Uterus (tissue), 3 donors: ENCODE measurements at regions not wholly inside any gene's neighbourhood (a gene's known extent, or its start where the extent isn't known, plus 50 kb on each side); places are given as distances from the start of the nearest gene placed in this dataset.

Experiments used
- DNase-seq, 2 donors: peaks; one replicate each; pipeline ENCODE4 v3.0.0-alpha.2; 2019 to 2020
- H3K27ac ChIP-seq, 2 donors: fragments of 200-600 bp; sonication (generic); 1 replicate in 1 of 2; 2 replicates in 1 of 2; pipeline ENCODE4 v1.5.1; 2016 to 2018
- H3K27me3 ChIP-seq, 2 donors: fragments of 200-600 bp; sonication (generic); one replicate each; pipeline ENCODE4 v1.5.1; 2018 to 2019; ENCODE audit warnings: control low read depth in 1 of 2
- H3K36me3 ChIP-seq, 2 donors: fragments of 200-600 bp; sonication (generic); one replicate each; pipeline ENCODE4 v1.5.1; 2019; ENCODE audit warnings: control low read depth in 1 of 2
- H3K4me1 ChIP-seq, 2 donors: fragments of 200-600 bp; sonication (generic); one replicate each; pipeline ENCODE4 v1.5.1; 2018 to 2019; ENCODE audit warnings: control low read depth in 1 of 2
- H3K4me3 ChIP-seq, 2 donors: fragments of 200-600 bp; sonication (generic); 1 replicate in 1 of 2; 2 replicates in 1 of 2; pipeline ENCODE4 v1.5.1; 2018 to 2019; ENCODE audit warnings: mild to moderate bottlenecking in 1 of 2
- H3K9me3 ChIP-seq, 2 donors: fragments of 200-600 bp; sonication (generic); one replicate each; pipeline ENCODE4 v1.5.1; 2019; ENCODE audit warnings: control low read depth in 1 of 2
- CTCF ChIP-seq, 4 experiments: fragments of 200-600 bp in 2 of 4; fragments of 450-650 bp in 2 of 4; sonication (generic) in 2 of 4; IDR thresholded peaks; one replicate each; pipeline ENCODE4 v1.5.1; 2016 to 2019; ENCODE audit warnings: antibody characterized with exemption in 4 of 4, mild to moderate bottlenecking in 2 of 4, moderate library complexity in 1 of 4
- POLR2A ChIP-seq, 2 donors: fragments of 450-650 bp; IDR thresholded peaks; one replicate each; pipeline ENCODE4 v1.6.1; 2016; ENCODE audit warnings: antibody characterized with exemption in 2 of 2, mild to moderate bottlenecking in 1 of 2, moderate library complexity in 1 of 2
- intact Hi-C: fragments of 100-400 bp; cut with DNase I; formaldehyde crosslinking; loops from one replicate; pipeline ENCODE4 v1.15.1; 2023; ENCODE audit warnings: low total_unique reads
- donor health status: DM: yes; HTN: yes; CAD: no.

GRCh38 chr22:49101225-49101624, 726.4 kb downstream of the BRD1 start:
- no peaks in the 10 kb centered on the region for H3K9me3 ChIP-seq
- DNase-seq, result no peak

DNA sequence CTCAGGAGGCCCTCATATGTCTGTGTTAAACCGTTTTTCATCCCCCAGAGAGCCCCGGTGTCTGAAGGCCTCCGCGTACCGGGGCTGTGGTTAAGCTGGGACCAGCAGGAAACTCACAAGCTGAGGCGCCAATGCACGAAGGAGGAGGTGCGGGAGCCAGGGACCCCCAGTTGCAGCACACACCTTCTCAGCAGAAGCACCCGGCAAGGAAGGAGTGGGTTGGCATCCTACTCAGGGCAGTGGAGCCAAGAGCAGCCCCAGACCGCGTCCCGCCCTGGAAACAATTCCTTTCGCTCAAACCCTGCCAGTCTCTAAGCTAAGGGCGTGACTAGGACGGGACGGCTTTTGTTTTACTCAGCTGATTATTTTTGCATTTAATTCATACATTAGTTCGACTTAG, 726.9 kb downstream of the BRD1 start:
- intact Hi-C loops, result no loop called here
- H3K9me3 ChIP-seq, result no peaks in the 10 kb centered on the region
- no peaks in the 10 kb centered on the region for H3K27me3 ChIP-seq
- DNase-seq, result no peak
- no peak overlapping the region for H3K4me3 ChIP-seq
- no peak overlapping the region for H3K27ac ChIP-seq
- H3K4me1 ChIP-seq, result no peaks in the 10 kb centered on the region
- H3K36me3 ChIP-seq, result no peaks in the 10 kb centered on the region
- TF ChIP-seq POLR2A (IDR thresholded peaks at IDR 0.05), result no peak
- no peak for TF ChIP-seq CTCF (IDR thresholded peaks at IDR 0.05)

More at GRCh38 chr22:49101225-49101624, 726.4 kb downstream of the BRD1 start:
- TF ChIP-seq CTCF (IDR thresholded peaks at IDR 0.05) (no peak), POLR2A (IDR thresholded peaks at IDR 0.05) (no peak)
- Histone ChIP-seq H3K4me3 (no peak overlapping the region), H3K36me3 (no peaks in the 10 kb centered on the region), H3K4me1 (no peaks in the 10 kb centered on the region), H3K27me3 (no peaks in the 10 kb centered on the region), H3K27ac (no peak overlapping the region)
- intact Hi-C loops, result no loop called here

DNA sequence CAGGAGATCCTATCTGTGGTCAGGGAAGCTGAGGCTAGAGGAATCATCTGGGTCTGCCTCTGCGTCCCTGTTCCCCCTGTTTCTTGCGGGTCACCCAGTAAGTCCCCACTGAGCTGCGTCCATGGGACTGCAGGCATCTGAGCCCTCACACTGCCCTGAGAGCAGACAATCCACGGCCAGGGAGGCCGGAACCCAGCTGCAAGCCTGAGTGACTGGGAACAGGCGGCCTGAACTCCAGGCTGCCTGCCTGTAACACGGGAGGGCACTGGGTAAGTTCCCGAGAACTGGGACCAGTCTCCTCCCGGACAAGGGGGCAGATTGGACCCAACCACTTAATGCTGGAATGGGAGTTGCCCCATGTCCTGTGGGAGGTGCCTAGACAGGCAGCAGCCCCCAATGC, 727.4 kb downstream of the BRD1 start:
- Histone ChIP-seq H3K9me3 (no peaks in the 10 kb centered on the region), H3K4me1 (no peaks in the 10 kb centered on the region), H3K36me3 (no peaks in the 10 kb centered on the region), H3K4me3 (no peak overlapping the region), H3K27me3 (no peaks in the 10 kb centered on the region), H3K27ac (no peak overlapping the region)
- intact Hi-C loops, result no loop called here
- TF ChIP-seq CTCF (IDR thresholded peaks at IDR 0.05), result no peak
- TF ChIP-seq POLR2A (IDR thresholded peaks at IDR 0.05), result no peak
- DNase-seq, result no peak

GRCh38 chr22:49099496-49100124, 728.1 kb downstream of the BRD1 start:
- Histone ChIP-seq H3K4me3 (no peak overlapping the region), H3K27me3 (no peaks in the 10 kb centered on the region), H3K9me3 (no peaks in the 10 kb centered on the region), H3K27ac (no peak overlapping the region), H3K4me1 (no peaks in the 10 kb centered on the region), H3K36me3 (no peaks in the 10 kb centered on the region)
- TF ChIP-seq CTCF (IDR thresholded peaks at IDR 0.05) (no peak), POLR2A (IDR thresholded peaks at IDR 0.05) (no peak)
- intact Hi-C loops, result no loop called here
- DNase-seq, result no peak

GRCh38 chr22:49099089-49099488, 728.6 kb downstream of the BRD1 start:
- TF ChIP-seq POLR2A (IDR thresholded peaks at IDR 0.05) (no peak), CTCF (IDR thresholded peaks at IDR 0.05) (no peak)
- H3K9me3 ChIP-seq, result no peaks in the 10 kb centered on the region
- H3K4me1 ChIP-seq, result no peaks in the 10 kb centered on the region
- no peak overlapping the region for H3K27ac ChIP-seq
- H3K27me3 ChIP-seq, result no peaks in the 10 kb centered on the region
- DNase-seq, result no peak
- no peak overlapping the region for H3K4me3 ChIP-seq
- intact Hi-C loops, result no loop called here
- no peaks in the 10 kb centered on the region for H3K36me3 ChIP-seq
